ENCODE measurements at regions not wholly inside any gene's neighbourhood (a gene's known extent, or its start where the extent isn't known, plus 50 kb on each side); places are given as distances from the start of the nearest gene placed in this dataset.

- intact Hi-C loops (cut with DNase I), result no loop called here
- no peak for DNase-seq (ENCODE audit: low spot score)
These were observed 511.8 kb upstream of the ID4 start for GRCh38 chr6:19325335-19325789.

- intact Hi-C loops (cut with DNase I), result no loop called here
These were observed 509.9 kb upstream of the ID4 start for GRCh38 chr6:19327241-19327640.

GRCh38 chr6:19327661-19328060 is 509.5 kb upstream of the ID4 start:
- no peak for DNase-seq (ENCODE audit: low spot score)
- intact Hi-C loops (cut with DNase I), result no loop called here

More at GRCh38 chr6:19327241-19327640, 509.9 kb upstream of the ID4 start:
- DNase-seq (ENCODE audit: low spot score), result no peak

GRCh38 chr6:19329078-19329477 is 508.1 kb upstream of the ID4 start:
- intact Hi-C loops (cut with DNase I), result no loop called here

GRCh38 chr6:19331089-19331488 is 506.1 kb upstream of the ID4 start:
- intact Hi-C loops (cut with DNase I), result loop anchor here in 1 of 2 donors (10.0 kb wide), 1 partner anchor 296 kb away; no protein-coding TSS in a partner anchor
- no peak for DNase-seq (ENCODE audit: low spot score)

More at GRCh38 chr6:19329078-19329477, 508.1 kb upstream of the ID4 start:
- no peak for DNase-seq (ENCODE audit: low spot score)

- intact Hi-C loops (cut with DNase I), result loop anchor here in 1 of 2 donors (10.0 kb wide), 1 partner anchor 298 kb away; no protein-coding TSS in a partner anchor
- DNase-seq (ENCODE audit: low spot score), result no peak
These were observed 504.2 kb upstream of the ID4 start for GRCh38 chr6:19332806-19333460.

GRCh38 chr6:19333936-19334335 is 503.2 kb upstream of the ID4 start:
- intact Hi-C loops (cut with DNase I), result loop anchor here in 1 of 2 donors (10.0 kb wide), 1 partner anchor 299 kb away; no protein-coding TSS in a partner anchor
- no peak for DNase-seq (ENCODE audit: low spot score)

- intact Hi-C loops (cut with DNase I), result loop anchor here in 1 of 2 donors (10.0 kb wide), 1 partner anchor 302 kb away; no protein-coding TSS in a partner anchor
- no peak for DNase-seq (ENCODE audit: low spot score)
These were observed 500.6 kb upstream of the ID4 start for GRCh38 chr6:19336579-19336978.

GRCh38 chr6:19337101-19337500 is 500.1 kb upstream of the ID4 start:
- no peak for DNase-seq (ENCODE audit: low spot score)
- intact Hi-C loops (cut with DNase I), result loop anchor here in 1 of 2 donors (10.0 kb wide), 1 partner anchor 302 kb away; no protein-coding TSS in a partner anchor

GRCh38 chr6:19342616-19343015 is 494.6 kb upstream of the ID4 start:
- no peak for DNase-seq (ENCODE audit: low spot score)
- intact Hi-C loops (cut with DNase I), result no loop called here

- no peak for DNase-seq (ENCODE audit: low spot score)
- intact Hi-C loops (cut with DNase I), result no loop called here
These were observed 487.7 kb upstream of the ID4 start for GRCh38 chr6:19349429-19349828.

- no peak for DNase-seq (ENCODE audit: low spot score)
- intact Hi-C loops (cut with DNase I), result no loop called here
These were observed 483.0 kb upstream of the ID4 start for GRCh38 chr6:19354181-19354580.

GRCh38 chr6:19356692-19357091 is 480.5 kb upstream of the ID4 start:
- intact Hi-C loops (cut with DNase I), result no loop called here
- no peak for DNase-seq (ENCODE audit: low spot score)

GRCh38 chr6:19362396-19362795 is 474.8 kb upstream of the ID4 start:
- DNase-seq (ENCODE audit: low spot score), result no peak
- intact Hi-C loops (cut with DNase I), result no loop called here

- no peak for DNase-seq (ENCODE audit: low spot score)
- intact Hi-C loops (cut with DNase I), result no loop called here
These were observed 468.7 kb upstream of the ID4 start for GRCh38 chr6:19368511-19368910.

GRCh38 chr6:19369785-19370184 is 467.4 kb upstream of the ID4 start:
- DNase-seq (ENCODE audit: low spot score), result no peak
- intact Hi-C loops (cut with DNase I), result no loop called here

- no peak for DNase-seq (ENCODE audit: low spot score)
- intact Hi-C loops (cut with DNase I), result no loop called here
These were observed 466.3 kb upstream of the ID4 start for GRCh38 chr6:19370831-19371230.

GRCh38 chr6:19375613-19376012 is 461.6 kb upstream of the ID4 start:
- DNase-seq (ENCODE audit: low spot score), result no peak
- intact Hi-C loops (cut with DNase I), result no loop called here

GRCh38 chr6:19377722-19378121 is 459.4 kb upstream of the ID4 start:
- DNase-seq (ENCODE audit: low spot score), result no peak
- intact Hi-C loops (cut with DNase I), result no loop called here

GRCh38 chr6:19380293-19380692 is 456.9 kb upstream of the ID4 start:
- intact Hi-C loops (cut with DNase I), result no loop called here

GRCh38 chr6:19382676-19383075 is 454.5 kb upstream of the ID4 start:
- no peak for DNase-seq (ENCODE audit: low spot score)
- intact Hi-C loops (cut with DNase I), result no loop called here

More at GRCh38 chr6:19380293-19380692, 456.9 kb upstream of the ID4 start:
- DNase-seq (ENCODE audit: low spot score), result no peak

Measured in posterior vena cava (tissue), 2 donors.